ENCODE measurements at regions not wholly inside any gene's neighbourhood (a gene's known extent, or its start where the extent isn't known, plus 50 kb on each side); places are given as distances from the start of the nearest gene placed in this dataset.
"Not testable (repeated sequence)": the region's sequence is repeated elsewhere in the genome, so short reads cannot be mapped to it uniquely, and the experiment has no call there.

DNA sequence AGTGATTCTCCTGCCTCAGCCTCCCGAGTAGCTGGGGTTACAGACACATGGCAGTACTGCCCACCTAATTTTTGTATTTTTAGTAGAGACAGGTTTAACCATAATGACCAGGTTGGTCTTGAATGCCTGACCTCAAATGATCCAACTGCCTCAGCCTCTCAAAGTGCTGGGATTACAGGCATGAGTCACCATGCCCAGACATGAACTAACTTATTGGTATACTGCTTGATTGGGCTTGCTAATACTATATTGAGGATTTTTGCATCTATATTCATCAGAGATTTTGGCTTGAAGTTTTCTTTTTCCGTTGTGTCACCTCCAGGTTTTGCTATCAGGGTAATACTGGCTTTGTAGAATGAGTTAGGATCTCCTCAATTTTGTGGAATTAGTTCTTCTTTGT lies 706.1 kb upstream of the HS6ST1 start:
- no peaks in the 10 kb centered on the region for H3K36me3 ChIP-seq
- no peaks in the 10 kb centered on the region for H3F3A ChIP-seq (ENCODE audit: low read depth)
- H3K4me3 ChIP-seq: no peak overlapping the region
- H3K27ac ChIP-seq: no peak overlapping the region
- Mint-ChIP-seq H3K27me3 (ENCODE audit: insufficient read depth, low read depth) (peaks cover 2% of the 10 kb centered on the region), H3K4me3 (no peak overlapping the region), H3K9me3 (peaks cover 8% of the 10 kb centered on the region), H3K36me3 (no peaks in the 10 kb centered on the region), H3K4me1 (no peaks in the 10 kb centered on the region), H3K27ac (no peak overlapping the region)
- DNase-seq (ENCODE audit: low spot score): no peak
- no peaks in the 10 kb centered on the region for H4K20me1 ChIP-seq (ENCODE audit: low read depth)
- H3K9ac ChIP-seq: no peak overlapping the region
- no peaks in the 10 kb centered on the region for H3K4me1 ChIP-seq
- H3K9me3 ChIP-seq (ENCODE audit: low read depth): no peaks in the 10 kb centered on the region
- H3K4me2 ChIP-seq: no peak overlapping the region
- no peak overlapping the region for H2AFZ ChIP-seq (replicated peaks)
- H3K27me3 ChIP-seq: no peaks in the 10 kb centered on the region
- TF ChIP-seq EZH2phosphoT487 (IDR thresholded peaks at IDR 0.05) (no peak), EZH2 (IDR thresholded peaks at IDR 0.05) (no peak)
- TF ChIP-seq, protein P1, sequence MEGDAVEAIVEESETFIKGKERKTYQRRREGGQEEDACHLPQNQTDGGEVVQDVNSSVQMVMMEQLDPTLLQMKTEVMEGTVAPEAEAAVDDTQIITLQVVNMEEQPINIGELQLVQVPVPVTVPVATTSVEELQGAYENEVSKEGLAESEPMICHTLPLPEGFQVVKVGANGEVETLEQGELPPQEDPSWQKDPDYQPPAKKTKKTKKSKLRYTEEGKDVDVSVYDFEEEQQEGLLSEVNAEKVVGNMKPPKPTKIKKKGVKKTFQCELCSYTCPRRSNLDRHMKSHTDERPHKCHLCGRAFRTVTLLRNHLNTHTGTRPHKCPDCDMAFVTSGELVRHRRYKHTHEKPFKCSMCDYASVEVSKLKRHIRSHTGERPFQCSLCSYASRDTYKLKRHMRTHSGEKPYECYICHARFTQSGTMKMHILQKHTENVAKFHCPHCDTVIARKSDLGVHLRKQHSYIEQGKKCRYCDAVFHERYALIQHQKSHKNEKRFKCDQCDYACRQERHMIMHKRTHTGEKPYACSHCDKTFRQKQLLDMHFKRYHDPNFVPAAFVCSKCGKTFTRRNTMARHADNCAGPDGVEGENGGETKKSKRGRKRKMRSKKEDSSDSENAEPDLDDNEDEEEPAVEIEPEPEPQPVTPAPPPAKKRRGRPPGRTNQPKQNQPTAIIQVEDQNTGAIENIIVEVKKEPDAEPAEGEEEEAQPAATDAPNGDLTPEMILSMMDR (IDR thresholded peaks at IDR 0.05): no peak
- H3K79me2 ChIP-seq (ENCODE audit: low read depth): no peaks in the 10 kb centered on the region

DNA sequence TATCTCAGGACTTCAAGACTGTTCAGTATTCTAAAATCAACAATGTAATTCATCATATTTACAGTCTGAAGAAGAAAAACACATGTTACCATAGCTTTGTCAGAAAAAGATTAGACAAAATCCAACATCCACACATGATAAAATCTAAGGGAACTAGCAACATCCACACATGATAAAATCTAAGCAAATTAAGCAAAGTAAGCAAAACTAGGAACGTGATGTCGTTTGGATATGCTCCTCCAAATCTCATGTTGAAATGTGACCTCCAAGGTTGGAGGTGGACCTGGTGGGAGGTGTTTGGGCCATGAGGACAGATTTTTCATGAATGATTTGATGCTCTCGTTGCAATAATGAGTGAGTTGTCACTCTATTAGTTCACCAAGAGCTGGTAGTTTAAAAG lies 717.3 kb upstream of the HS6ST1 start:
- H2AFZ ChIP-seq (replicated peaks): no peak overlapping the region
- Mint-ChIP-seq H3K9me3 (peaks cover 13% of the 10 kb centered on the region), H3K4me3 (no peak overlapping the region), H3K27me3 (ENCODE audit: insufficient read depth, low read depth) (no peaks in the 10 kb centered on the region), H3K4me1 (no peaks in the 10 kb centered on the region), H3K27ac (no peak overlapping the region), H3K36me3 (no peaks in the 10 kb centered on the region)
- H3K27ac ChIP-seq: no peak overlapping the region
- no peak overlapping the region for H3K4me2 ChIP-seq
- no peaks in the 10 kb centered on the region for H3K79me2 ChIP-seq (ENCODE audit: low read depth)
- no peaks in the 10 kb centered on the region for H3K27me3 ChIP-seq
- no peaks in the 10 kb centered on the region for H3F3A ChIP-seq (ENCODE audit: low read depth)
- no peaks in the 10 kb centered on the region for H3K36me3 ChIP-seq
- no peaks in the 10 kb centered on the region for H3K9me3 ChIP-seq (ENCODE audit: low read depth)
- no peak overlapping the region for H3K4me3 ChIP-seq
- DNase-seq (ENCODE audit: low spot score): no peak
- no peak overlapping the region for H3K9ac ChIP-seq
- TF ChIP-seq EZH2phosphoT487 (IDR thresholded peaks at IDR 0.05): no peak
- TF ChIP-seq, protein P1 (IDR thresholded peaks at IDR 0.05): no peak
- no peak for TF ChIP-seq EZH2 (IDR thresholded peaks at IDR 0.05)
- no peaks in the 10 kb centered on the region for H3K4me1 ChIP-seq
- no peaks in the 10 kb centered on the region for H4K20me1 ChIP-seq (ENCODE audit: low read depth)

DNA sequence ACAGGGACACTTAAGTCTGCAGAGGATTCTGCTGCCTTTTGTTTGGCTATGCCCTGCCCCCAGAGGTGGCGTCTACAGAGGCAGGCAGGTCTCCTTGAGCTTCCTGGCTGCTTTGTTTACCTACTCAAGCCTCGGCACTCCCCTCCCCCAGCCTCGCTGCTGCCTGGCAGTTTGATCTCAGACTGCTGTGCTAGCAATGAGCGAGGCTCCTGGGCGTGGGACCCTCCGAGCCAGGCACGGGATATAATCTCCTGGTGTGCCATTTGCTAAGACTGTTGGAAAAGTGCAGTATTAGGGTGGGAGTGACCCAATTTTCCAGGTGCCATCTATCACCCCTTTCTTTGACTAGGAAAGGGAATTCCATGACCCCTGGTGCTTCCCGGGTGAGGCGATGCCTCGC lies 725.0 kb upstream of the HS6ST1 start:
- not testable (repeated sequence) for H3K4me2 ChIP-seq; H3K36me3 Mint-ChIP-seq; H3K36me3 ChIP-seq; DNase-seq (ENCODE audit: low spot score); H3K27me3 ChIP-seq; H3K4me3 ChIP-seq; H3F3A ChIP-seq (ENCODE audit: low read depth); H3K4me1 Mint-ChIP-seq; H3K4me1 ChIP-seq; H3K9ac ChIP-seq; H2AFZ ChIP-seq (replicated peaks); H3K27ac ChIP-seq; H3K4me3 Mint-ChIP-seq; H3K27me3 Mint-ChIP-seq (ENCODE audit: insufficient read depth, low read depth); H4K20me1 ChIP-seq (ENCODE audit: low read depth); H3K79me2 ChIP-seq (ENCODE audit: low read depth); H3K9me3 ChIP-seq (ENCODE audit: low read depth); H3K27ac Mint-ChIP-seq
- peaks cover 16% of the 10 kb centered on the region for H3K9me3 Mint-ChIP-seq

DNA sequence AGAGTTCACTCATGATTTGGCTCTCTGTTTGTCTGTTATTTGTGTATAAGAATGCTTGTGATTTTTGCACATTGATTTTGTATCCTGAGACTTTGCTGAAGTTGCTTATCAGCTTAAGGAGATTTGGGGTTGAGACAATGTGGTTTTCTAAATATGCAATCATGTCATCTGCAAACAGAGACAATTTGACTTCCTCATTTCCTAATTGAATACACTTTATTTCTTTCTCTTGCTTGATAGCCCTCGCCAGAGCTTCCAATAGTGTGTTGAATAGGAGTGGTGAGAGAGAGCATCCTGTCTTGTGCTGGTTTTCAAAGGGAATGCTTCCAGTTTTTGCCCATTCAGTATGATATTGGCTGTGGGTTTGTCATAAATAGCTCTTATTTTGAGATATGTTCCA lies 727.8 kb upstream of the HS6ST1 start:
- H3K27me3 Mint-ChIP-seq (ENCODE audit: insufficient read depth, low read depth); H3K79me2 ChIP-seq (ENCODE audit: low read depth); H3K4me2 ChIP-seq; H3K27ac ChIP-seq; H3F3A ChIP-seq (ENCODE audit: low read depth); H3K4me3 Mint-ChIP-seq; H3K4me1 Mint-ChIP-seq; H3K36me3 ChIP-seq; H4K20me1 ChIP-seq (ENCODE audit: low read depth); H3K9ac ChIP-seq; H3K9me3 ChIP-seq (ENCODE audit: low read depth); H3K4me1 ChIP-seq; H3K36me3 Mint-ChIP-seq; H3K4me3 ChIP-seq; H3K27me3 ChIP-seq; H2AFZ ChIP-seq (replicated peaks); H3K27ac Mint-ChIP-seq; DNase-seq (ENCODE audit: low spot score): not testable (repeated sequence)
- peaks cover 19% of the 10 kb centered on the region for H3K9me3 Mint-ChIP-seq

Data from neural progenitor cell (in vitro differentiated cells).